AG08396 (cell line): ENCODE measurements at regions not wholly inside any gene's neighbourhood (a gene's known extent, or its start where the extent isn't known, plus 50 kb on each side); places are given as distances from the start of the nearest gene placed in this dataset.

Experiments
- DNase-seq: peaks from one replicate; pipeline ENCODE4 v3.0.0; 2012; ENCODE audit warnings: low spot score, mixed read lengths

GRCh38 chr15:55017635-55018034 is 179.1 kb downstream of the RSL24D1 start:
- no peak for DNase-seq

- DNase-seq: no peak
Observed at GRCh38 chr15:55016225-55016624, 180.5 kb downstream of the RSL24D1 start.

- no peak for DNase-seq
Observed at GRCh38 chr15:55015093-55015445, 181.7 kb downstream of the RSL24D1 start.

GRCh38 chr15:55014391-55015092 is 182.2 kb downstream of the RSL24D1 start:
- no peak for DNase-seq

GRCh38 chr15:55008421-55008820 is 188.3 kb downstream of the RSL24D1 start:
- no peak for DNase-seq

- no peak for DNase-seq
Observed at GRCh38 chr15:55007561-55007960, 189.2 kb downstream of the RSL24D1 start.

GRCh38 chr15:55005679-55006078 is 191.1 kb downstream of the RSL24D1 start:
- DNase-seq: no peak

- no peak for DNase-seq
Observed at GRCh38 chr15:55003965-55004873, 192.5 kb downstream of the RSL24D1 start.

GRCh38 chr15:54998661-54999060 is 198.1 kb downstream of the RSL24D1 start:
- no peak for DNase-seq

GRCh38 chr15:54990793-54991192 is 205.9 kb downstream of the RSL24D1 start:
- DNase-seq: no peak

- no peak for DNase-seq
Observed at GRCh38 chr15:54987881-54988280, 208.9 kb downstream of the RSL24D1 start.

- no peak for DNase-seq
Observed at GRCh38 chr15:54979964-54980363, 216.8 kb downstream of the RSL24D1 start.

GRCh38 chr15:54962637-54963036 is 234.1 kb downstream of the RSL24D1 start:
- DNase-seq: no peak

- DNase-seq: no peak
Observed at GRCh38 chr15:54960266-54960665, 236.5 kb downstream of the RSL24D1 start.

GRCh38 chr15:54941417-54941816 is 255.3 kb downstream of the RSL24D1 start:
- no peak for DNase-seq

- no peak for DNase-seq
Observed at GRCh38 chr15:54917312-54917711, 279.4 kb downstream of the RSL24D1 start.

- DNase-seq: no peak
Observed at GRCh38 chr15:54915380-54915779, 281.4 kb downstream of the RSL24D1 start.

- DNase-seq: no peak
Observed at GRCh38 chr15:54884312-54884711, 312.4 kb downstream of the RSL24D1 start.

GRCh38 chr15:54859982-54860381 is 336.8 kb downstream of the RSL24D1 start:
- no peak for DNase-seq

GRCh38 chr15:54854667-54855066 is 342.1 kb downstream of the RSL24D1 start:
- no peak for DNase-seq

GRCh38 chr15:54850101-54850500 is 346.6 kb downstream of the RSL24D1 start:
- no peak for DNase-seq

GRCh38 chr15:54843006-54843405 is 353.7 kb downstream of the RSL24D1 start:
- DNase-seq: no peak

GRCh38 chr15:54841701-54842305 is 354.9 kb downstream of the RSL24D1 start:
- DNase-seq: no peak
